ENCODE measurements at regions not wholly inside any gene's neighbourhood (a gene's known extent, or its start where the extent isn't known, plus 50 kb on each side); places are given as distances from the start of the nearest gene placed in this dataset.
A peak's percentile ranks its signal among the peaks of the same experiment; 100 is the strongest.
"Not testable (repeated sequence)": the region's sequence is repeated elsewhere in the genome, so short reads cannot be mapped to it uniquely, and the experiment has no call there.

DNA sequence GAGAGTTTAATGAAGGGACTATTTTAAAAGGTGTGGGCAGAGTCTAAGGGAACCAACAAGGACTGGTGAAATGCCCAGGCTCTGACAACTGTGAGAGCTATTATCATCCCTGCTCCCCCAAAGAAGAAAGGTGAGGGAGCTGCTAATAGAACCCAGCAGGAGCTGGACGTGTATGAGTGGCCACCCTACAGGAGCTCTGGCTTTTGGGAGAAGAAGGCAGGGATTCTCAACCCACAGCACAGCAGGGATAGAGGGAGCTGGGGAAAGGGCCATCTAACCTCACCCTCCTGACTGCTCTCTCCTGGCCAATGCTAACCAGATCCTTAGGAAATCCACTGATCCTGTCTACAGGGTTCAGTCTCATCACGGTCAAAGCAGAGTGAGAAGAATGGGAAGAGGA is 57.1 kb downstream of the GRIN2B start:
- no peak for DNase-seq (ENCODE audit: low spot score)

DNA sequence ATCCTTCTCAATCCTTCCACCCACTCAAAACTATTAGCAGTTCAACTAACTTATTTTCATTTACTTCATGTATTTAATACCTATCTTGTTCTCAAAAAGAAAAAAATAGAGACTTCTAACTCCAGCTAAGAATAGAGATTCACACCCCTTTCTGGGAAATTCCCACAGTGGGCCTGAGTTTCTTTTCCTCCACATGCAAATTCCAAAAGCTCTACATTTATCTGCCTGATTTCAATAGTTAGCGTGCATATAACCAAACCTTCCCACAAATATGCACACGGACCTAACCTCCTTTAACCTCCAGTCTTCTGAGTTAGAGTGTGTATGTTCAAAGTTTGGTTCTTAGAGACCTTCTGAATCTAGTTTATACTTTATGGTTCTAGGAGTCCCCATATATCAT is 62.5 kb downstream of the GRIN2B start:
- no peak for DNase-seq (ENCODE audit: low spot score)

DNA sequence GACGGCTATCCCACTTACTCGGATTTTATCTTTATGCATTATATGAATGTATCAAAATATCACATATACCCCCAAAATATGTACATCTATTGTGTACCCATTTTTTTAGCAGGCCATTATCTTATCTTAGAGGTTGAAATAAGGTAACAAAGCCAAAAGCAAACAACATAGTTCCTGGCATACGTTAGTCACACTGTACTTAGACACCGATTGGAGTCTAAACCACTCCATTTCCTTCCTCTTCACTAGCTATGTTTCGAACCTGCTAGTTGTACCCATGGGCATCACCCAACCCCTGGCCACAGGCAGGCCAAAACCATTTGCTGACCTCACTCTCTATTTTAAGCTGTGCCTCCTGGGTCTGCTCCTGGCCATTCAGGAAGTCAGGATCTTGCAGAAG is 66.3 kb downstream of the GRIN2B start:
- DNase-seq (ENCODE audit: low spot score) = no peak

DNA sequence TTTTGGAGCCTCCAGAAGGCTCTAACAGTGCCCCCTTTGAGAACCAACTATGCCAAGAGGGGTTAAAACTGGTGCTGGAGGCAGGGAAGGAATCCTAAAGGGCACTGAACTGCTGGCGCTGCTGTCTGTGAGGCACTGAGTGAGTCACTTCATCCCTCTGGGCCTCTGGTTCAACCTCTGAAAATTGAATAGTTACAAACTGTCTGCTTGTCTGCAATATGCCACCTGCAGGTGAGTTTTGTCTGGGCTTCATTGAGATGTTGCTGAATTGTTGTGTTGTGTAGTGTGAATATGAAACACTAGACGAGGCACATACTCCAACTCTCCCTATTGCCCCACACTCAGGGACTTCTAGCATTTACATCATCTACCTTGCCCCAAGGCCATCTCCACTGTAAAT is 68.0 kb downstream of the GRIN2B start:
- DNase-seq (ENCODE audit: low spot score) = peak; percentile 7

DNA sequence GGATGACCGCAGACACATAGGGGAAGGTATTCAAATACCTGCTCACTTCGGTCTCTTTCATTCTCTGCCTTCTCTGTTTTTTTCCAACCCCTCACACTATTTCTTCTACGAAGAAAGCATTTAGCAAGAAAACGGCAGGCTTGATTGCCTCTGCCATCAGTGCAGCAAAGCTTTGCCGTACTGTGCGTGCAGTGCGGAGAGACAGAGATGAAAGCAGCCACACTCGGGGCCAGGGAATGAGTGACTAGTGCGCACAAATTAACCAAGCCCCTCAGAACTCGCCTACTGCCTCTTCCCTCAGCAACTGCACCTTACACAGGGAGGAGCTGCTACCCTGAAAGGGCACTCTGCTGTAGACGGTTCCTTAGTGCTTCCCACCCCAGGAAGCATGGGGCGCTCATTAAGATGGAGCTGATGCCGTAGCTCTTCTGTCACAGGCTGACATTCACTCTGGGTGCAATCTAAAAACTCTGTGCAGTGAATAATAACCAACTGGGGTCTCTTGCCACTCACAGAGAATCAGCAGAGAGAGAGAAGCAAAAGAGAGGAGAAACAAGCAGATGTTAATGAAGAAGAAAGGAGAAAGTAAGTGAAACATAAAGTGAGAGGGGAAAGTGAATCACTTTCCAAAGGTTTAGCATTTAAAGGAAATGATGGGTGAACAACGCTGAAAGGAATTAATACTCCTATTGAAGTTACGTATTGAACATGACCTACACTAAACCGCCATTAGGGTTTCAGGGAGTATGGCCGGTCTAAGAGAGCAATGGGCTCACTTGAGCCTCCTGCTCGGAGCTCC is 69.4 kb downstream of the GRIN2B start:
- no peak for DNase-seq (ENCODE audit: low spot score)

DNA sequence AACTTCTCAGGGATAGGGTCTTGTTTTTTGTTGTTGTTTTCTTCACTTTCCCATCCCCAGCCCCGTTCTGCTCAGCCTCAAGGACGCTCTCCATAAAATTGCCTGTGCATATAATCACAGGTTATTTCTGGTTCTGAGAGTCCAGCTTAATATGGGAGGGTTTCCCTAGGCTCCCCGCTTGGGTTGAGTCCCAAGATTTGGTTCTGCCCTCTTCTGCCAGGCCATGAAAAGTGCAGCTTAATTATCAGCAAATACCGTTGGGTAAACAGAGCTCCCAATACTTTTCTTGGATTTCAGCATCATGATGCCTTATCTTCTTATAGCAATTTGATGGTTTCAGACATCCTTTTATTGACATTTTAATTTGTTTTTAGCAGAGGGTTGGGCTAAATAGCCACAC is 75.6 kb downstream of the GRIN2B start:
- DNase-seq (ENCODE audit: low spot score) = no peak

DNA sequence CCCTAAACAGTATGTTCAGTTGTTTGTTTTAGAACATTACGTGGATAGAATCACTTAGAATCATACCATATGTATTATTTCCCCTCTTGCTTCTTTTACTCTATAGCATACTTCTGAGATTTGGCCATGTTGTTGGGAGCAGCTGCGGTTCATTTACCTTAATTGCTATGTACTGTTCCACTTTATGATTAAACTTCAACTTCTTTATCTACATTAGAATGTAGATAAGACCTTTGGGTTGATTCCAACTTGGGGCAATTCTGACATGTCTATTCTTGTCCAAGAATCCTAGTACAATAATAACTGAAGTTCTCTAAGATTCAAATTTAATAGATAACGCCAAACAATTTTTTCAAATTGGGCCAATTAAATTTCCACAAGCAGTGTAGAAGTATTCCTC is 80.7 kb downstream of the GRIN2B start:
- DNase-seq (ENCODE audit: low spot score) = no peak

DNA sequence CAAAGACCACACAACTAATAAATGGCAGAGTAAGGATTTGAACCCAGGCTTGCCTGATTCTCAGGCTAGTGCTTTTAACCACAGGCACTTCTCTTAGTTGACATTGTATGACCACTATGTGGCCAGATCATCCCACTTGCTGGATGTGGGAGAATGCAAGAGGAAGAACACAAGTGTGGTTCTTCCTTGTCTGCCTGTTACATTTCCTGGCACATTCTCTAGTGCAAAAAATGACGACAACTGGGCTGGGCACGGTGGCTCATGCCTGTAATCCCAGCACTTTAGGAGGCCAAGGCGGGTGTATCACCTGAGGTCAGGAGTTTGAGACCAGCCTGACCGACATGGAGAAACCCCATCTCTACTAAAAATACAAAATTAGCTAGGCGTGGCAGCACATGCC is 83.0 kb downstream of the GRIN2B start:
- DNase-seq (ENCODE audit: low spot score) = not testable (repeated sequence)

DNA sequence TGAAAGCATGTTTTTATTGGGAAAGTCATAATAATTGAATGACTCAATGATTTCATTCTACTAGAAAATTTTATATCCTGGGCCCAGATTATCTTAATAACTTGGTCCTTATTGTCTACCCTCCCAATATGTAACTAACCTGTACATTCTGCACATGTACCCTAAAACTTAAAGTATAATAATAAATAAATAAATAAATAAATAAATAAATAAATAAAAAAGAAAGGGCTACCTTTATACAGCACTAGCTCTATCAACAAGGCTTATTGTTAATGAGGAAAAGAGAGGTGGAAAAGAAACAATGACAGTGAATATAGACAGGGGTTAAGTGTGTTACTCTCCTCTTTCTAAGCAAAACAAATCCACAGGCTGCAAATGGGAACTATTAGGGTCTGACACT is 83.6 kb downstream of the GRIN2B start:
- DNase-seq (ENCODE audit: low spot score) = no peak

DNA sequence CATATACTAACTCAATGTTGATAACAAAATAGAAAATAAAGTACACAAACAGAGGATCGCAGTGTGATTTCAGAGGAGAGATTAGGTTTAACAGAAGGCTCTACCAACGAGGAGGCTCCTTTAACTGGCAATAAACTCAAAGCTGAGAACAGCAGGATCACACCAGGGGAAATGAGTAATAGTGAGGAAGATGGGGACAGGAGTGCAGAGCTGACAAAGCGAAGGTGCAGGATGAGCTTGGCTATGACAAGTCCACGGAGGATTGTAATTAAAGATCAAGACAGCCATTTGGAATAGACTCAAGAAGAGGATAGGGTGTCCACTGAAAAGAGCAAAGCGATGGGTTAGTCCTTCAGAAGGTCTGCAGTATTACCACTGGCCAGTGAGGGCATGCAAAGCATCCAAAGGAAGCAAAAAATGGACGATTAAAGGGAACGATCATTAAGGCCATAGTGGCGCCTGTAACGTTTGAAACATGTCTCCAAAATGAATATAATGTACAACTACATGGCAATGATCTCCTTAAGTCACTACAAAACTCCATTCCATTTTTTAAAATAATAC is 85.3 kb downstream of the GRIN2B start:
- no peak for DNase-seq (ENCODE audit: low spot score)

DNA sequence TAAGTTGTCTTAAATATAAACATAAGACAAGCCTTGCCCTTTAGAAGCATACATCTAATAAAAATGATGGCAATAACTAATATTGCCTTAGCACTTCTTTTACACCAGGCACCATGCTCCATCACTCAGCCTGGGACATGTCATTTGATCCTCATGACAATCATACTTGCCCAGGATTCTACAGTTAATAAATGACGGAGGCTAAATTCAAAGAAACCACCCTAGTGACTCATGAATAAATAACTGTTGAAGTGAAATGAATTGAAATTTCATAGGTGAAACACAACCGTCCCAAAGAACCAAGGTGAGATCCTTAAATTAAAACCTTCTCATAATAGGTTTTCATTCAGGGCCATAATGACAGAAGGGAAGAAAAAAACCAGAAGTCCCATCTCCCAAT is 89.5 kb downstream of the GRIN2B start:
- DNase-seq (ENCODE audit: low spot score) = no peak

DNA sequence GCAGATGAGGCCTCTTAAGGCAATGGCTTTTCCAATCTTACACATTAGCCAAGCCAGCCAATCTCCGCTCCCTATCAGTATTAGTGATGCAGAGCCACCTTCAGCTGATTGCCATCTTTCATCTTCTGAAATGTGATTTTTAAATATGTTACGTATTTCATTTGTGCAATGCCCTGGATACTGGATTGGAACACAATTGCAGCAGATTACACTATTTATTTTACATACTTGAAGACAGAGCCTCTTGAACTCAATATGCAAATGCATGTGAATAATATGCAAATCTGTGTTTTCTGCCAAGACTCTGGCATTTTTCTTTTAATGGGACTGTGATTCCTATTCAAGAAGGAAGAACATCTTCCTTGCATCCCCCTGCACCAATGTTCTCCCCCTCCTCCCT is 90.5 kb downstream of the GRIN2B start:
- DNase-seq (ENCODE audit: low spot score) = no peak

DNA sequence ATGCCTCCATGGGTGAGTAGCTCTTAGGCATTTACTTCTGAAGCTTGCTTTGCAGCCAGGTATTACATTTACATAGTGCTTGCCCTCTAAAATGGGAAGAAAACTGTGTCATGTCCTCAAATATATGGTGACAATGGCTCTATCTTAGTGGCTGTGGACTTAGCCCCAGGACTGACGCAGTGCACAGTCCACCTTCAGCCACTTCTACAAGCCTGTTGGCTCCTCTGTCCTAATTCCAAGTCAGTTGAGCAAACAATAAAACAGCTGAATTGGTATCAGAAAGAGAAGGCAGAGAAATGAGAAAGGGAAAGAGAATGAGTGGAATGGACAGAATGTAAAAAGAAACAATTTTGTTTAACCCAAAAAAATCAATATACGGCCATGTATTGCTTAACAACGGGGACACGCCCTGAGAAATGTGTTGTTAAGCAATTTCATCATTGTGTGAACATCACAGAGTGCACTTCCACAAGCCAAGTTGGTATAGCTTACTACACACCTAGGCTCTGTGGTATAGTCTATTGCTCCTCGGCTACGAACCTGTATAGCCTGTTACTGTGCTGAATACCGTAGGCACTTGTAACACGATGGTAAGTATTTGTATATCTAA is 93.5 kb downstream of the GRIN2B start:
- DNase-seq (ENCODE audit: low spot score) = no peak

DNA sequence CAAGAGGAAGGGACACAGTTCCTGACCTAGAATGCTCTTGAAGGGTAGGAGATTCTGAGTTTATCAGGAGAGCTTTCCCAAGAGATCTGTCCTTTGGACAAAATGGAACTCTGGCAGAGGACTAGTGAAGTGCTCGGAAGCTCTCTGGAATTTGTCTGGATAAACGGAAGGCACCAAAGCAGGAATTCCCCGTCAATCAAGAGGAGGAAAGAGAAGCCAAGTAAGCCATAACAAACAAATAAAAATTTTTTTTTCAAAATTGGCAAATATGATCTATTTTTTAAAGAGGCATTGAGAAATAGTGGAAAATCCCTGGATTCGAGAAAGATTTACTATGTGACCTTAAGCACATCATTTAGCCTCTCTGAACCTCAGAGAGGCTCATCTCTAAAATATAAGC is 99.2 kb downstream of the GRIN2B start:
- no peak for DNase-seq (ENCODE audit: low spot score)

DNA sequence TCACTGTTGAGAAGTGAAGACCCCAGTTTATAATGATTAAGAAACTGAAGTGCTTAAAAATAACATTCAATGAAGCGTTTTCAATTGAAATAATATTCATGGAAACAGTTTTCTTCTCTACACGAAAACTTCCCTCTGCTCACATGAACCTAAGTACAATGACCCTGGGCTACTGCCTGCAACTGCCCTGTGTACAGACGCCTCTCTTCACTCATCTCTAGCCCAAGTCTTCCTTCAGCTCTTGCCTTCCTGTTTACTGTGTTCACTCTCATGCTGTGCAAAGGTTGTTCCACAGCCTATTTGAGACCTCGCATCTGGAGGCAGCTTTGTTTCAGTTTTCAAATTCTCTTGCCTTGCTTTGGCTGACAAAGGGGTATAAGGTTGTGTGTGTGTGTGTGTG is 100.8 kb downstream of the GRIN2B start:
- no peak for DNase-seq (ENCODE audit: low spot score)

DNA sequence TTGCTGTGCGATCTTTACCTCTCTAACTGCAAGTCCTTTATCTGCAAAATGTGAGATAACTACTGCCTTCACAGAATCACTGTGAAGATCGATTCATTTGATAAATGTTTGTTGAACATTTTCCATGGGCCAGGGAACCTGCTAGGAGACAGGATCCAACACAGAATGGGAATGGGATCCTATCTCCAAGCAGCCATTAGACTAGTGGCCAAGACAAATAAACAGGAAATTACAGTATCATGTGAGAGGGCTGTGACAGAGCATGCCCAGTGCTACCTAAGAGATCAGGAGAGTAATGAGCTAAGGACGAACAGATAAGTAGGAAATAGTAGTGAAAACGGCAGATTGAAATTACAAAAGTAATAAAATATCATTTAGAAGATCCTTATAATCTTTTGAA is 105.7 kb downstream of the GRIN2B start:
- no peak for DNase-seq (ENCODE audit: low spot score)

DNA sequence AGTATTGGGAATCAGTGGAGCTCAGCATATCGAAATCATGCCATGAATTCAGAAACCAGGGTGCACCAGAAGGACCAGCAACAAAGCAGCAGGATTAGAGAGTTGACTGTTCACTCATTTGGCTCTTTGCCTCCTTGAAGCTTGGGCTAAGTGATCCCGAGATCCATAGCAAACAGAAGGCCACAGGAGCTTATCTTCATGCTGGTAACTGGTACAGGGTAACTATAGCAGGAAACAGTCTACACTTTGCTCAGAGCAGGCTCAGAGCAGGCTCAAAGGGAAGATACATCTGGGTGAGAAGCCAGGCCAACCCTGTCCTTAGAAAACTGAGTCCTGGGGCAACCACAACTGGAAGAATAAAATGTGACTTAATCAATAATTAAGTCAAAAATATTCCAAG is 111.1 kb downstream of the GRIN2B start:
- DNase-seq (ENCODE audit: low spot score) = no peak

DNA sequence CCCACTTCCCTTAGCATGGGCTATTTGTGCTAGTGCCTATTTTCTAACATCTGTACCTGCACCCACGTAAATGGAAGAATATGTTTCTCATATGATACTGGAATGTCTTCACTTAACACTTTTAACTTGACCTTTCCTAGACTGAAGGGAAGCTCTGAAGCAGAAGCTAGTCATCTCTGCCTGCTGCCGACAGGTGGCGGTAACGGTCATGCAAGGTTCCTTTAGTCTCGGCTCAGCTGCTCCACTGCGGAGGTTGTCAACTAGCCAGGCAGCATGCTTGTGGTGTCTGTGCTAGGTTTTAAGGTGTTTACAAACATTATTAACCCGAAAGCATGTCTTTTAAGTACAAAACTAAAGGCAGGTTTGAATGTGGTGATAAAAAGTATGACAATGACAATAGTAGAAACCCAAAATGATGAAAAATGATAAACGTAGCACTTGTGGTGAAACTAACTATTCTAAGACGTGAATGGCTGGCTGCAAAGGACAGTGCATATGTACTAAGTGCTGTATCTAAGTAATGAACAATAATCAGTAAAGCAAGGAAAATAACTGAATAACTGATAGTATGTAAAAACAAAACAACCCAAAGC is 117.2 kb downstream of the GRIN2B start:
- DNase-seq (ENCODE audit: low spot score) = peak; percentile 83

DNA sequence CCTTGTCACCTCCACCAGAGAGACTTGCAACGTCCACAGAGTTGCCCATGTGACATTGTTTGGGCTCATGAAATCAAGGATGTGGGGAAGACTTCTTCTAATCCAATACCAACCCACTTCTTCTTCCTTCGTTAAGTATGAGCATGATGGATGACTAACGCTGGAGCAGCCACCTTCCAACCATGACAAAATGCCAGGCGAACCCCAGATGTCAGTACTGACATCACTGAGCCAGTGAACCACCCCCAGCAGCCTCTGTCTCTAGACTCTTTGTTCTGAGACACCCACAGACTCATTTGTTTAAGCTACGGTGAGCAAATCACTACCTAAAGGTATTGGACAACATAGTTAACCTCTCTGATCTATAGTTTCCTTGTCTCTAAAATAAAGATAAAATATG is 123.7 kb downstream of the GRIN2B start:
- DNase-seq (ENCODE audit: low spot score) = no peak

DNA sequence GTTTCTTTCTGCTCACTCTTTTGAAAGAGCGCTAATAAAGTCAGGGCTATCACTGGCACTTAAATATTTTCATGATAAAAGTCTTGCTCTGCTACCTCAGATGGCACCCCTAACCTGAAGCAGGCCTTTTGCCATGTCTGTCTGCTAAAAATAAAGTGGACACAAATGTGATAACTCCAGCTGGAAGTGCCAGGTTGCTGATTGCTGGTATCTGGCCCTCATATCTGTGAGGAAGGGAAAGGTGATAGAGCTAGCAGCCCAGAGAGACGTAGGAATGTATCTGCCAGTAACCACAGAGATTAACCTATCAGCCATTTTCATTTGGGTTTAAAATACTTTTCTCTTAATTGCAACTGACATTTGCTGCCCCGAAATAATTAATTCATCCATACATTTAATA is 127.9 kb downstream of the GRIN2B start:
- DNase-seq (ENCODE audit: low spot score) = no peak

DNA sequence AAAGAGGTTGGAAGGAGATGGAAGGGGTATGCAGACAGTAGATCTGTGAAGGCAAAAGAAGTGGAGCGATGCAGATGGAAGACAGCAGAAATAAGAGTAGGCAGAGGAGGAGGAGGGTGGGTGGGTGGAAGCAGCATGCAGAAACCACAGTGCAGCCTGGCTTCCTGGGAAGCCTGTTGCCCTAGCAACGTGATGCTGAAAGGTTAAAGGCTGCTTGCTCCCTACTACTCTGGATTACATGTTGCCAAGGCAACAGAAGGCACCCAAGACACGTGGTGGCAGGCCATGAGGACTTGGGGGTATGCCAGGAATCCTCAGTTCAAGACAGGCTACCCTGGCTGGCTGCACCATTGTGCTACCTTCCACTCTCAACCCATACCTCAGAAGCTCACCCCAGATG is 129.6 kb downstream of the GRIN2B start:
- no peak for DNase-seq (ENCODE audit: low spot score)

DNA sequence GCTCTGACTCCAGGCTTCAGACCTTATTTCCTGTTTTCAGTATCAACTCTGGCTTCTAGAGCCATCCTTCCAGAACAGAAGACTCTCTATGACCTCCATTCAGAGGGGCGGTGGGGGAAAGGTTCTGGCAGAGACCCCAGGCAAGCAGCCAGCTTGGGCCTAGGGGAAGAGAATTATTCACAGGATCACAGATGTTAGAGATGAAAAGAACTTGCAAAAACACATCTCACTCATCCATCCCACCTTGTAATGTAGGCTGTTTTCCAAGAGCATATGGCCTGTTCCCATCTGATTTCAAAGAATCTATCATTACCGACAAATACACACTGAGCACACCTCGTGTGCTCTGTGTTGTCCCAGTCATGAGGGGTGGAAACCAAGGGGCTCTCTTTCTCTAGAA is 131.9 kb downstream of the GRIN2B start:
- DNase-seq (ENCODE audit: low spot score) = no peak

DNA sequence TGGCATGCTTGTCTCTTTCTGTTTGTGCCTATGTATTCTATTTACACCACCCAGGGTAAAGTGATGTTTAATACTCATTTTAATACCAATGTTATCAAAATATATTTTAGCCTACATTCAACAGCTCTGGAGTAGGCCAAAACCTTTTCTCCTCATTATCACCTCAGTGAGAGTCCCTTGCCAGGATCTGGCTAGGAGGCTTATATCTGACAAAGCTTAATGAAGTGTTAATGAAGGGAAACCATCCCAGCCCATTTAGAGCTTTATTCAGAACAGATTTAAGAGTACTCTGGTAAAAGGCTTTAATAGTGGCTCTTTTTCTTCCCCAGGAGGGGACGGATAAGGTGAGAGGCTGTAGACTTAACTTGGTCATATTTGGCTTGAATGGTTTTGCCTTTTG is 137.6 kb downstream of the GRIN2B start:
- DNase-seq (ENCODE audit: low spot score) = no peak
